HL-60 (cell line): ENCODE measurements at regions not wholly inside any gene's neighbourhood (a gene's known extent, or its start where the extent isn't known, plus 50 kb on each side); places are given as distances from the start of the nearest gene placed in this dataset.

Experiments
- CTCF ChIP-seq: IDR thresholded peaks from one replicate; pipeline ENCODE4 v1.5.1; 2011; ENCODE audit warnings: low read length, control low read depth, inconsistent platforms; ENCODE audit not compliant: insufficient read depth
- POLR2AphosphoS5 ChIP-seq: IDR thresholded peaks from 2 replicates; pipeline ENCODE4 v1.6.1; 2012; ENCODE audit warnings: low read depth
- REST ChIP-seq: IDR thresholded peaks from 2 replicates; pipeline ENCODE4 v1.6.1; 2012; ENCODE audit warnings: low read depth; ENCODE audit not compliant: insufficient replicate concordance

GRCh38 chr5:154603953-154604679 lies 126.1 kb upstream of the HAND1 start:
- TF ChIP-seq CTCF: no peak
- no peak for TF ChIP-seq POLR2AphosphoS5
- TF ChIP-seq REST: no peak
